GM08714 (cell line): ENCODE measurements at regions not wholly inside any gene's neighbourhood (a gene's known extent, or its start where the extent isn't known, plus 50 kb on each side); places are given as distances from the start of the nearest gene placed in this dataset.
"Not testable (repeated sequence)": the region's sequence is repeated elsewhere in the genome, so short reads cannot be mapped to it uniquely, and the experiment has no call there.

ENCODE experiments used
- H3K4me3 ChIP-seq: fragments of 200-500 bp; sonication (Bioruptor generic); 2 replicates; pipeline ENCODE4 v1.5.1; 2014; ENCODE audit warnings: mild to moderate bottlenecking, low read length, inconsistent platforms
- ZNF274 ChIP-seq: IDR thresholded peaks from 2 replicates; pipeline ENCODE4 v1.6.1; 2012; ENCODE audit warnings: mild to moderate bottlenecking, low read depth, low read length

DNA sequence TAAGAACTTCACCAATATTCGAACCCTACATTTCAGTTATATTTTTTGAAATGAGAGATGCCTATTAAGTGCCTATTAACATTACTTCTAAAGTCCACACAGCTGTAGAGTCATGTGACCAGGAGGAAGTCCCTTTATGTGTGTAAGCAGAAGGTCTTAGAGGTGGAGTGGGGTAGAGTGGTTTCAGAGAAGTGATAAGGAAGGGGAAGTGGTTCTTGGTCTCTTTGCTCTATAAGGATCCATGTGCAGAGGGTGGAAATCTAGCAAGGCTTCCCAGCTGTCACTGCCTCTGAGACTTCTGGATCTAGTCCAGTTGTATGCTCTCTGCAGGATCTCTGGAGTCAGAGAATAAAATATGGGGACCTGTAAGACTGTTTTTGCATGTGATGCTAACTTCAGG is 673.9 kb downstream of the FLRT2 start:
- TF ChIP-seq ZNF274 = no peak
- no peak overlapping the region for H3K4me3 ChIP-seq

DNA sequence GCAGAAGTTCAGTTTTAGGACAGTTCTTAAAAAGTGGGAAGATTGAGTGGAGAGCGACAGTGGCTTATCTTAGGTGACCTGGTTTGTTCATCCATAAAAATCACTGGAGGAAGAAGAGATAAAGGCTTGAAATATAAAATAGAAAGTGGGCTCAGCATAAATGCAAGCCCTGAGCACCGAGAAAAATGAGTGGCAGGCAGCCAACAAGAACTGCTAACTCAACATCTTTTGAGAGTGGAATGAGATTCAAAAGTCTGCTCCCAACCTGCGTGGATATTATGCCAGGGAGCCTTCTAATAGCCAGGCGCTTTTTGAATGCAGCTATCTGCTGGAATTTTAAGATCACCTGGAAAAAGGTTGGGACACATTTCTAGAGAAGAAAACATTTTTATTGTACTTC is 666.5 kb downstream of the FLRT2 start:
- TF ChIP-seq ZNF274 = no peak
- no peak overlapping the region for H3K4me3 ChIP-seq

DNA sequence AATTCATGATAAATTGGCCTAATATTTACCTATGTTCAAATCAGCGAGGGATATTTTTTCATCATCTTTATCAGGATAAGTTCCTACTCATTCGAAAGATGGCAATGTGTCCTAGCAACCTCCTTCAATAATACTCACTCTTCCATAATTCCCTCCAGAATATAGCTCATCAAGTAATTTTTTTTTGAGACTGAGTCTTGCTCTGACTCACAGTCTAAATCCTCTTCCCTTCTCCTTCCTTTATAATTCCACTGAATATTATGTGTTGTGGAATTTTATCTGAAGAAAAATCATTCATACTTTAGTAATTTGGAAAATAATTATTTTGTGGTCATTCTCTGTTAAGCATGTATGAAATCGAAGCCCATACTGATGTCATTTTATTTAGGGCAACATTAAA is 663.8 kb downstream of the FLRT2 start:
- H3K4me3 ChIP-seq = no peak overlapping the region

DNA sequence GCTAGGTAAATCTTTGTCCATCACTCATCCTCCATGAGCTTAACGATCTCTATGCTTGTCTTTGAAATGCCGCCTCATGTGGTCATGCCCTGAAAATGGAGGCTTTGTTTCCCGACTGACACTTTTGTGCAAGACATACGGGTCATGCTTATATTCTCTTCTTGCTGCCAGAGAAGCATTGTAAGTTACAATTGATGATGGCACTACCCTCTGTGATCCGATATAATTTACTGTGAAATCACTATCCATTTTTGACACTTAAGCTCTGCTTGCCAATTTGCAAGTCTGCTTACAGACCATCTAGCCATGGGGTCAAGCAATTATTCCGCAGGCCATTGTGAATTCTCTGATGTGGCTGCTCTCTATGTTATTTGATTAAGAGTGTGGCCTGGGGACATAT is 650.0 kb downstream of the FLRT2 start:
- no peak overlapping the region for H3K4me3 ChIP-seq
- TF ChIP-seq ZNF274 = no peak

More for the DNA sequence above, 663.8 kb downstream of the FLRT2 start:
- no peak for TF ChIP-seq ZNF274

DNA sequence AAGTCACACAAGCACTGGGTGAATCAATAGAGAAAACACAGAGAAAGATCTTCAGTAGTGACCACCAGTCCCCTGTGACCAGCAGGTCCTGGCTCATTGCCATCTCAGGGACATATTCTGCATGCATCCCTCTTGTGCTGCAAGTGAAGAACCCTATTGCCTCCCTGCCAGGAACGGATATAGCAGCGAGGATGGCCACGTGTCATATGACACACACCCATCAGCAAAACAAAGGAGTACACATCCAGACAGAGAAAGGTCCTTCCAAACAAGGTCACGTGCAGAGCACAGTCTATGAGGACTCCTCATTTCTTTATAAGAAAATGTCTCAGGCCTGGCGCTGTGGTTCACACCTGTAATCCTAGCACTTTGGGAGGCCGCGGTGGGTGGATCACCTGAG is 638.4 kb downstream of the FLRT2 start:
- no peak for TF ChIP-seq ZNF274
- H3K4me3 ChIP-seq = no peak overlapping the region

DNA sequence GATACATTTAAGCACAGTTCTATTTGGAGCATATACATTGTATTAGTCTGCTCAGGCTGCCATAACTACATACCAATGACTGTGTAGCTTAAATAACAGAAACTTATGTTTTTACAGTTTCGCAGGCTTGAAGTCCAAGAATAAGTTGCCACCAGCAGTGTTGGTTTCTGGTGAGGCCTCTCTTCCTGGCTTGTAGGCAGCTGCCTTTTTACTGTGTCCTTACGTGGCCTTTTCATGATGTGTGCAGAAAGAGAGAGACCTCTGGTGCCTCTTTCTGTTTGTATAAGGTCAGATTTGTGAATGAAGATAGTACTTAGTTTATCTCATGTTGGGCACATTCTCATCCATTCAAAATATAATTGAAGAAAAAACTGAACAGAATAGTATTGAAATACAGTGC is 636.6 kb downstream of the FLRT2 start:
- H3K4me3 ChIP-seq = no peak overlapping the region
- no peak for TF ChIP-seq ZNF274

DNA sequence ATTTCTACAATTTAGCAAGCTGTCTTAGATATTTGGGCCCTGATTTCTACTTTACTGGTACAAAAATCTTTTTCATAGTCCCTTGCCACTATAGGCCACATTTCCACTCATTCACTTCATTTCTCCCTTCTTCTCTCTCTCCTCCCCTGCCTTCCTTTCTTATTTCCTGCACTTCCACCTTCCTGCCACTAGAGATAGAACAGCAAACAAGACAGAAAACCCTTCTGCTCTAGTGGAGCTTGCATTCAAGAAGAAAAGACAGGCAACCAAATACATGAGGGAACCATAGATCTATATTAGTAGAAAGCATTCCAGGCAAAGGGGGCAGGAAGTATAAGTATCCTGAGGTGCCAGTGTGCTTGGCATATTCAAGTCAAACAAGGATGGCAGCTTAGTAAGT is 623.5 kb downstream of the FLRT2 start:
- H3K4me3 ChIP-seq = no peak overlapping the region
- no peak for TF ChIP-seq ZNF274

DNA sequence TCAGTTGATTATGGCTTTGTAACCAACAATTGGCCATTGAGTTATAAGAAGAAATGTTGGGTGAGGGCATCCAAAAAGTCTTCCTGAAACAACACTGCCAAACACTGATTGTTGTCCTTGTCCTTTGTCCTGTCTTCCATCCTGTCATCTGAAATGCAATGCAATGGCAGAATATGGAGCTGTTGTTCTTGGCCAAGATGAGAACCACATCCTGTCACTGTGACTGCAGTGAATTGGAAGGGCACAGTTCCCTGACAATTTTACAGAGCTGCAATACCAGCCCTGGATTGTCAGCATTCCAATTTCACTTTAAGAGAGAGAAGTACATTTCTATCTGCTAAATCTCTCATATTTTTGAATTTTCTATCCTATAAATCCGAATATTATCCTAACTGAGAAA is 613.3 kb downstream of the FLRT2 start:
- H3K4me3 ChIP-seq = no peak overlapping the region
- TF ChIP-seq ZNF274 = no peak

DNA sequence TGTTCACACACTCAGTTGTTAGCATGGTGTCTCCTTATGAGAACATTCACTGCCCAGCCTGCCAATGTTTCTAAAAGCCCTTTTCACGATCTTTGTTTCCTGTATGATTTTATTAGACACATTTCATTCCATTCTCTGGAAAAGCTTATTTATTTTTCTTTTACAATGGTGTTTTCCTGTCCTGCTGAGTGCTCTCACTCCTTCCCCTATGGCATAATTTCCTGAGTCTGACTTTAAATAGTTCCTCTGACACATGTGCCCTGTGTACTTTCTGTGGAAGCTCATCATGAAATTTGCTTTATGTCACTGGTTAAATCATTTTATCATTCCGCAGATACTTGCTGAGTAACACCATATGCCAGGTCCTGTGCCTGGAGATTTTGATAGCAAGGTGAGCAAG is 612.0 kb downstream of the FLRT2 start:
- no peak for TF ChIP-seq ZNF274

DNA sequence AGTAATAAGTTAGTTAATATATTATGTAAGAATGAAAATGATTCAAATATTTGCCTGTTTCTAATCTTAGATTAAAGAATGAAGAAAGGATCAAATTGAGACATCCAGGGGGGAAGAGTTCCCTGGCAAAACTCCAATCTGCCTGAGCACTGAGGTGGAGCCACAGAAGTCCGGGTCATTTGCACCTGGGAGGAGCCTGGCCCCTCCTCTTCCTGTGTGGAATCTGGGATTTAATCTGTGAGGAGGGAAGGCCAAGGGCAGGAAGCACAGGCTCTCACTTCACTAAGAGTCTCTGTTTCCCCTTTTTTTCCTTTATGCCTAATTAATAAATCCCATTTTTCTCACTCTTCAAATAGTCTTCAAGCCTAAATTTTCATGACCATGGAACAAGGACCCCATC is 599.5 kb downstream of the FLRT2 start:
- no peak overlapping the region for H3K4me3 ChIP-seq
- no peak for TF ChIP-seq ZNF274

More for the DNA sequence above, 612.0 kb downstream of the FLRT2 start:
- H3K4me3 ChIP-seq = no peak overlapping the region

DNA sequence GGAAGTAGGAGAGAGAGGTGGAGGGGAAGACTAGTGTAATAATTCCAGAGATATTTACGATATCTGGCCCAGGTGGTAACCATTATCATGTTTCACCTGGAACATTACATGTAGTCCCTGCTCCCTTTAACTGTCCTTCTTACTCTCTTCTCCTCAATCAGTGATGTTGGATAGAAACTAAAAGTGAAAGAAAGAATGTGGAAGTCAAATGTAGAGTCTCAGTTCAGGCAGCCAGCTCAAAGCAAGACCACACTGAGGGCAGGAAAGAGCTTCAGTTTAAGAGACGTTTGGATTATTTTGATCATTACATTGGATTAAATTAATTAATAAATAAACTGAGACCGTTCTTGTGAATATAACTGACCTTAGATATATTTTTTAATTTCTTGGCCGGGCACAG is 594.4 kb downstream of the FLRT2 start:
- no peak for TF ChIP-seq ZNF274
- H3K4me3 ChIP-seq = no peak overlapping the region

DNA sequence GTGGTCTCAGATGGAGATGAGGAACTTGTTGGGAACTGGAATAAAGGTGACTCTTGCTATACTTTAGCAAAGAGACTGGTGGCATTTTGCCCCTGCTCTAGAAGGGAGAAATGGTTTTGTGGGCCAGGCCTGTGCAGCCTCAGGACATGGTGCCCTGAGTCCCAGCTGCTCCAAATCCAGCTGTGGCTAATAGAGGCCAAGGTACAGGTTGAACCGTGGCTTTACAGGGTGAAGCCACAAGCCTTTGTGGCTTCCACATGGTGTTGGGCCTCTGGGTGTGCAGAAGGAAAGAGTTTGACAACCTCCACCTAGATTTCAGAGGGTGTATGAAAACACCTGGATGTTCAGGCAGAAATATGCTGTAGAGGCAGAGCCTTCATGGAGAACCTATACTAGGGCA is 586.0 kb downstream of the FLRT2 start:
- TF ChIP-seq ZNF274 = no peak

DNA sequence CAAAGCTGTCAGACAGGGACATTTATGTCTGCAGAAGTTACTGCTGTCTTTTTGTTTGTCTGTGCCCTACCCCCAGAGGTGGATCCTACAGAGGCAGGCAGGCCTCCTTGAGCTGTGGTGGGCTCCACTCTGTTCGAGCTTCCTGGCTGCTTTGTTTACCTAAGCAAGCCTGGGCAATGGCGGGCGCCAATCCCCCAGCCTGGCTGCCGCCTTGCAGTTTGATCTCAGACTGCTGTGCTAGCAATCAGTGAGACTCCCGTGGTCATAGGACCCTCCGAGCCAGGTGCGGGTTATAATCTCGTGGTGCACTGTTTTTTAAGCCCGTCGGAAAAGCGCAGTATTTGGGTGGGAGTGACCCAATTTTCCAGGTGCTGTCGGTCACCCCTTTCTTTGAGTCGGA is 580.9 kb downstream of the FLRT2 start:
- not testable (repeated sequence) for H3K4me3 ChIP-seq

More for the DNA sequence above, 586.0 kb downstream of the FLRT2 start:
- no peak overlapping the region for H3K4me3 ChIP-seq

DNA sequence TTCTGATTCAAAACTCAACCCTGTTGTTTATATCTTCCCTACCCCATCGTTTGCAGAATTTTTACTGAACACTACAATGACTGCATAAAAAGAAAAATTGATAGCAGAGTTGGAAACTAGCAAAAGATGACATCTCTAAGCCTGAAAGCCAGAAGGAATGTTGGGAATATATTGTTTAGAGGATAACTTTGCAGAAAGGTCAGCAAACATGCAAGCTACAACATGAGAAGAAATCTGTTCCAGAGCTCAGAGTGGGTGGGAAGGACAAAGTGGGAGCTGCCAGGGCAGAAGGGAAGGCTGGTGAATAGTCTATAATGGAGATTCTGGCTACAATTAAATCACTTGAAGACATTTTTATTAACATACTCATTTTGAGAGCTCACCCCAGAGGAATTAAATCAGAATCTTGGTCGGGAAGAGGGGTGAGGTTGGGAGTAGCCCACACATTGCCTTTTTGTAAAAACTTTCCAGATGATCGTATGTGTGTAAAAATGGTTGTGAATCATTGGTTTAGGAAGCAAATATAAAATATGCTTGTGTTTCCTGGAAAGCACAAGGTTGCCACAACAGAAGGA is 574.8 kb downstream of the FLRT2 start:
- H3K4me3 ChIP-seq = no peak overlapping the region

DNA sequence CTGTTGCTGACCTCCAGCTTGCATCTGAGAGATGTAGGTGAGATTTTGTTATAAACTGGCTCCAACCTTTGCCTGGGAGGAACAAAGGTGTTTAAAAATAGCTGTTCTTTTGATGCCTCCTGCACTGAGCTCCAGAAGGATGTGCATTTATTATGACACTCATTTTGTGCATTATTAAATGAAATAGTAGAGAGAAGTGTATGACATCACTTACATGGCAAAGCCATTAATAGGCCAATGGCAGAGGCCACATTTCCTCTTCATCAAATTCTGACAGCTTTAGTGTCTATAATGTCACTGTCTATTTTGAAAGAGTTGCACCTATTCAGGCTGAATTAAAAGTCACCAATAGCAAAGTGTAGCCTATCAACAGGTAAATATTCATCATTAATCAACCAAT is 564.6 kb downstream of the FLRT2 start:
- TF ChIP-seq ZNF274 = no peak
- no peak overlapping the region for H3K4me3 ChIP-seq

More for the DNA sequence above, 574.8 kb downstream of the FLRT2 start:
- no peak for TF ChIP-seq ZNF274

DNA sequence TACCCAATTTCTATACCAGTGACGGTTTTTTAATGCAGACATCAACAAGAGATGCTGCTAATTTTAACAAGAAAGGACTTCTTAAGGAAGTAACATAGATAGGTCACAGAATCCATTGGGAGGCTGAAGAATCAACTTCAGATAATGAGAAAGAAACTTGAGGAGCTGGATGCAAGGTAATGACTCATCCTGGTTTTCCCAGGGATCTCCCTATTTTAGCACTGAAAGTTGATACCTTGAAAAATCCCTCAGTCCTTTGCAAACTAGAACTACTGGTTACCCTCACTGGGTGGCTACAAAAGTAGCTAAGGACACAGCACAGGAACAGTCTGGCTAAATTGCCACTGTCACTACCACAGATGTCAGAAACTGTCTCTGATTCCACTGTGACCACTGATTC is 561.9 kb downstream of the FLRT2 start:
- H3K4me3 ChIP-seq = no peak overlapping the region
- TF ChIP-seq ZNF274 = no peak
